ENCODE measurements at regions not wholly inside any gene's neighbourhood (a gene's known extent, or its start where the extent isn't known, plus 50 kb on each side); places are given as distances from the start of the nearest gene placed in this dataset.

DNA sequence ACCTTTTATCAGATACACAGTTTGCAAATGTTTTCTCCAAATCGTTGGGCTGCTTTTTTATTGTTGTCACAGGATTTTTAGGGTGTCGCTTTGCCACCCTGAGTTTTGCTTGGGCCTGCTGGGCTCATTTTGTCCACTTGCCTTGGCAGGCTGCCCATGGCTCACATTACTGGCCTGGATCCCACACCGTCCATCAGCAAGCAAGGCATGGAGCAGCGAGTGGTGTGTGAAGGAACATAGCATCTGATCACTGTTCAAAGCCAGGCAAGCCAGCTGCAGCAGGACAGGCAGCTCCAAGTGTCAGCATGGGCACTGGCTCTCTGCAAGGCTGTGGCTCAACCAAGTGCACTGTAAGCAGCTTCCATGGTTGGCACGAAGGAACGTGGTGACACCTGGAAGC lies 261.4 kb upstream of the TECRL start:
- no peaks in the 10 kb centered on the region for H3K79me2 ChIP-seq (ENCODE audit: insufficient read depth, low read length)
- in situ Hi-C loops (cut with HindIII; ENCODE audit: extremely low pct_ligation_motif_present, low pct_unique_long_range_greater_than_20kb) (no loop called here), intact Hi-C loops (cut with micrococcal nuclease; ENCODE audit: unreplicated experiment) (no loop called here)
- 5% methylated on average over 6 of the region's 6 CpGs for WGBS (ENCODE audit: low lambda C conversion rate)
- H2AFZ ChIP-seq (ENCODE audit: low read length), result no peak overlapping the region
- H3K27me3 ChIP-seq (ENCODE audit: control insufficient read depth in 1 of 2, insufficient read depth in 2 of 2, low read length in 2 of 2), result no peaks in the 10 kb centered on the region
- H3K4me1 ChIP-seq (ENCODE audit: insufficient read depth, low read length), result no peaks in the 10 kb centered on the region
- POLR2A ChIA-PET, result no interaction called here
- H3K9ac ChIP-seq (ENCODE audit: insufficient read depth, low read depth, low read length), result no peak overlapping the region
- H4K20me1 ChIP-seq (ENCODE audit: insufficient read depth, low read length), result no peaks in the 10 kb centered on the region
- H3K9me3 ChIP-seq (ENCODE audit: low read length), result no peaks in the 10 kb centered on the region; the same call in 1 of the 2 replicates
- TF ChIP-seq CCAR2 (optimal IDR thresholded peaks at IDR 0.05; ENCODE audit: low read depth, low read length) (no peak), SP4 (CRISPR knock-in tag; IDR thresholded peaks at IDR 0.05) (no peak), ZNF768 (CRISPR knock-in tag; IDR thresholded peaks at IDR 0.05) (no peak), HHEX (CRISPR knock-in tag; IDR thresholded peaks at IDR 0.05) (no peak), ZNF670 (CRISPR knock-in tag; IDR thresholded peaks at IDR 0.05; ENCODE audit: borderline replicate concordance) (no peak), POLR2AphosphoS5 (IDR thresholded peaks at IDR 0.05; ENCODE audit: low read depth, low read length) (no peak), KAT7 (CRISPR knock-in tag; IDR thresholded peaks at IDR 0.05; ENCODE audit: borderline replicate concordance) (no peak), GATAD1 (CRISPR knock-in tag; IDR thresholded peaks at IDR 0.05) (no peak), CEBPB (IDR thresholded peaks at IDR 0.05; ENCODE audit: borderline replicate concordance, low read depth, low read length) (no peak), CHCHD3 (CRISPR knock-in tag; IDR thresholded peaks at IDR 0.05) (no peak), PHB2 (IDR thresholded peaks at IDR 0.05; ENCODE audit: partially characterized antibody) (no peak), TBL1XR1 (IDR thresholded peaks at IDR 0.05; ENCODE audit: borderline replicate concordance, low read length, partially characterized antibody) (no peak), HMGA1 (CRISPR knock-in tag; conservative IDR thresholded peaks at IDR 0.05) (no peak), TOPORS (CRISPR knock-in tag; IDR thresholded peaks at IDR 0.05) (no peak), KDM5A (IDR thresholded peaks at IDR 0.05; ENCODE audit: borderline replicate concordance, low read length) (no peak), ZFP36 (IDR thresholded peaks at IDR 0.05; ENCODE audit: borderline replicate concordance, low read depth, low read length, partially characterized antibody) (no peak)
- TF ChIP-seq, protein P1, sequence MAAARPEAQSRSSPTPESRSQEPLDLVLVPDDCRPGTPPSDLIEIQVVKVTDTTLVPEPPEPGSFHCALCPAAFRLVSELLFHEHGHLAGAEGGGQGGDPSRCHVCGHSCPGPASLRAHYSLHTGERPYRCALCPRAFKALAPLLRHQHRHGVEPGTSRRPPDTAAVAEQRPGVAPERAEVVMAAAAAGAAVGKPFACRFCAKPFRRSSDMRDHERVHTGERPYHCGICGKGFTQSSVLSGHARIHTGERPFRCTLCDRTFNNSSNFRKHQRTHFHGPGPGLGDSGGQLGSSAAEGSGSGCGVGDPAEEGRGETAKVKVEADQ (CRISPR knock-in tag; IDR thresholded peaks at IDR 0.05; ENCODE audit: borderline replicate concordance), result no peak
- TF ChIP-seq, protein P2, sequence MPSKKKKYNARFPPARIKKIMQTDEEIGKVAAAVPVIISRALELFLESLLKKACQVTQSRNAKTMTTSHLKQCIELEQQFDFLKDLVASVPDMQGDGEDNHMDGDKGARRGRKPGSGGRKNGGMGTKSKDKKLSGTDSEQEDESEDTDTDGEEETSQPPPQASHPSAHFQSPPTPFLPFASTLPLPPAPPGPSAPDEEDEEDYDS (CRISPR knock-in tag; IDR thresholded peaks at IDR 0.05), result no peak
- TF ChIP-seq, protein P3, sequence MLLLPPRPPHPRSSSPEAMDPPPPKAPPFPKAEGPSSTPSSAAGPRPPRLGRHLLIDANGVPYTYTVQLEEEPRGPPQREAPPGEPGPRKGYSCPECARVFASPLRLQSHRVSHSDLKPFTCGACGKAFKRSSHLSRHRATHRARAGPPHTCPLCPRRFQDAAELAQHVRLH (CRISPR knock-in tag; IDR thresholded peaks at IDR 0.05; ENCODE audit: borderline replicate concordance, low read depth), result no peak
- H3K27ac ChIP-seq (ENCODE audit: extremely low read length, insufficient read depth, low read length), result no peak overlapping the region
- BruUV-seq (replicated peaks), result no TSS peak
- H3K4me2 ChIP-seq (ENCODE audit: low read depth, low read length), result no peak overlapping the region
- no peaks in the 10 kb centered on the region for H3K36me3 ChIP-seq (replicated peaks in 1 of 2; ENCODE audit: control insufficient read depth in 1 of 2, insufficient read depth in 2 of 2, low read length in 2 of 2)
- no peak overlapping the region for H3K4me3 ChIP-seq (replicated peaks in 1 of 3; ENCODE audit: insufficient read depth in 1 of 3, low read depth in 2 of 3, low read length in 3 of 3)
- no peak for ATAC-seq
- CTCF ChIA-PET (ENCODE audit: low intra/inter-chr PET ratio, low total read pairs), result no interaction called here
- no peak for DNase-seq (ENCODE audit: low spot score)
- FAIRE-seq, result no peak

Data from HepG2 (cell line).